Retina (tissue), 1 donor: ENCODE measurements at regions not wholly inside any gene's neighbourhood (a gene's known extent, or its start where the extent isn't known, plus 50 kb on each side); places are given as distances from the start of the nearest gene placed in this dataset.

Source experiments
- DNase-seq: peaks from one replicate; pipeline ENCODE4 v3.0.0-alpha.2; 2016

DNA sequence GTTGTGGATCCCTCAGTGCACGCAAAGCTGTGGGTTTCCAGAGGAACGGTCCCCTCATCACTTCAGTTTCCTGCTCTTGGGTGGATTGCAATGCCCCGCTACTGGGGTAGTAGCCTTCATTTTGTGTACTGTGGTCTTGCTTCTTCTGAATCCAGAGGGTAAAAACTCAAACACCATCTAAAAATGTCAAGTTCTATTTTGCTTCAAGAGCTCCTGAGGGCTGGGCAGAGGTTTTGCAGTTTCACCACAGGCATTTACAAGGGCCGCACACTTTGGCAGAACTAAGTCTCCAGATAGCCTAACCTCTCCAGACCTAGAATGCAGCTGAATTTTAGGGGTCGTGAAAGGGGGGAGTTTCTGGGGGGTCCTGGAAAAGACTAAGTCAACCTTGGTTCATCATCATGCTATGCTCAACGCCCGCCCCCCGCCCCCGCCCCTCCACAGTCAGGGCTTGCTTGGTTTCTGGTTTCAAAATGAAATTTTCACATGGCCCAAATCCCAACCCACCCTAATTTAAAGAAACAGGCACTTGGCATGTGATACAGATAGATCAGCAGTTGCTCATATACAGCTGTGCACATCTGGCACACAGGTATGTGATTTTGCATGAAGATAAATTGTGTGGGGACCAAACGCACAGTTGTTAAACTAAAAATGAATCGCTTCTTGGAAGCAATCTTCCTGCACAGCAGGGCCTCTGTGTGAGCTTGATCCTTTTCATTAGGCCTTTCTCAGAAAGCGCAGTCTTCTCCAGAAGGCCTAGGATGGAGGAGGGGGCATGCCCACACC lies 329.6 kb downstream of the OSR1 start:
- DNase-seq, result no peak

GRCh38 chr2:19027626-19028025 lies 330.8 kb downstream of the OSR1 start:
- no peak for DNase-seq

DNA sequence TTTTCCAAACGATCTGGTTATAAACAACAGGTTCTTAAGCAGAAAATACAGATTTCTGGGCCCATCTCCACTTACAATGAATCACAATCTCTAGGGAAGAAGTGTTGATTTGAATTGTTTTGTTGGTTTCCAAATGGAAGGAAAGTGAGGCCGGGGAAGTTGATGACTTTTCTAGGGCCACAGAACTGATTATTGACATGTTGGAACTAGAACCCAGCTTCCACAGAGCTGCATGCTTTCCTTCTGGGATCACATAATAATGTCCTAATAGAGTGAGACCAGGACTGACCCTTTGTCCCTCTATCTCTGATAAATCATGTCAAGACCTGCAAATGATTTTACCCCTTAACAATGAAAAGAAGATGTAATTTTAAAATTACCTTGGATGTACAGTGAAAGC lies 332.2 kb downstream of the OSR1 start:
- no peak for DNase-seq

GRCh38 chr2:19022334-19022733 lies 336.1 kb downstream of the OSR1 start:
- no peak for DNase-seq

DNA sequence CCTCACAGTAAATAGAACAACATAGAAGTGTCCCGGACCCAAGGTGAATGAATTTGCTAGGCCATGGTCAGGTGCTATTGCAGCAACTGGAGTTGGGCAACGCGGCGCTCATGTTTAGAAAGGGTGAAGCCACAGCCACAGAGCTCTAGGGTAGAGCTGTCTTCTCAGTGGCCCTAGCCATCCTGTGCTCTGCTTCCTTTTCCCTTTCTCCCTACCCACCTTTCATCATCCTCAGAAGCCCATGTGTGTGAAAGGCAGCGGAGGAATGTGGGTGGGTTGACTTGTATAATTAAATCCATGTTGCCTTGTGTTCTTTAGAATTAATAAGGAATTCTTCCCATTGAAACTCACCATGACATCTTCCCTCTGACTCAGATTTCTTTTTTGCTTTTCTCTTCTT lies 336.7 kb downstream of the OSR1 start:
- no peak for DNase-seq

DNA sequence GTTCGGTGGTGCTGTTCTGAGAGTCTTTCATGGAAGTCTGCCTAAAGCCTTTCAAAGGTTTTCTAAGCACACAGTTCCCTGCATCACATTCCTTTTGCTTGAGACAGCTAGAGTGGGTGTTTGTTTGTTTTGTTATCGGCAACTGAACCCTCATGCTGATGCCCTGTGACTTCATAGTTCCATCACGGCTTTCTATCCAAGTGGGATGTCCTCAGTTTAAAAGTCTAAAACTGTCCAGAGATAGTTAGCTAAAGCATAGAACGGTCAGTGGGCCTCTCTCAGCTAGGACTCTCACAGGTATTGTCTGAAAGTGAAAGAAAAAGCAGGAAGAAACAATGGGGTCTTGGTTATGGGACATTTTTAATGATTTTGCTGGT lies 337.3 kb downstream of the OSR1 start:
- DNase-seq, result no peak

- DNase-seq, result no peak
These were observed 338.0 kb downstream of the OSR1 start for GRCh38 chr2:19020144-19021099.

GRCh38 chr2:19009510-19009909 lies 348.9 kb downstream of the OSR1 start:
- DNase-seq, result no peak

- DNase-seq, result no peak
These were observed 354.9 kb downstream of the OSR1 start for GRCh38 chr2:19003554-19003953.

DNA sequence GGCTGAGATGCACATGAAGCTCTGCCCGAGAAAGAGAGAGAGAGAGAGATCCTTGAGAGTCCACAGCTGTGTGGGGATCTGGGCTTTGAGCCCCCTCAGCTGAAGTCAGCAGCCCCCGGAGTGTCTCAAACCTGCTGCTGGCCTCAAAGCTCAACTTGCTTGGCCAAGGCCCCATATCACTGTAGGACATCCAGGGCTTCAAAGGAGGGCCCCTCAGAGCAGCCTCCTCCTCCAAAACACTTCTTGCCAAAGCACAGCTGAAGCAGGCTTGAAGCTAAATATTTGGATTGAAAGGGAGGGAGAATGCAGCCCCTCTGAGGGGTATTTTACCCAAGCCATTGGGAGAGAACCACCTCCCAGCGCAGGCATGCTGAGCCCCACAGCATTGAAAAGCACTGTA lies 357.6 kb downstream of the OSR1 start:
- DNase-seq, result no peak

DNA sequence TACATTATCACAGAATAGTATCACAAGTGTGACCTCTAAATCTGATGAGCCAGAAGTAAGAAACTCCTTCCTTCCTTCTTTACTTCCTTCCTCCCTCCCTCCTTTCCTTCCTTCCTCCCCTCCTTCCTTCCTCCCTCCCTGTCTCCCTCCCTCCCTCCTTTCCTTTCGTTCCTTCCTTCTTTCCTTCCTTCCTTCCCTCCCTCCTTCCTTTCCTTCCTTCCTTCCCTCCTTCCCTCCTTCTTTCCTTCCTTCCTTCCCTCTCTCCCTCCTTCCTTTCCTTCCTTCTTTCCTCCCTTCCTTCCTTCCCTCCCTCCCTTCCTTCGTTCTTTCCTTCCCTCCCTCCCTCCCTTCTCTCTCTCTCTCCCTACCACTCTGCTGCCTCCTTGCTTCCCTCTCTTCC lies 359.2 kb downstream of the OSR1 start:
- DNase-seq, result no peak

GRCh38 chr2:18998491-18998890 lies 359.9 kb downstream of the OSR1 start:
- DNase-seq, result no peak

GRCh38 chr2:18993756-18994338 lies 364.6 kb downstream of the OSR1 start:
- no peak for DNase-seq

DNA sequence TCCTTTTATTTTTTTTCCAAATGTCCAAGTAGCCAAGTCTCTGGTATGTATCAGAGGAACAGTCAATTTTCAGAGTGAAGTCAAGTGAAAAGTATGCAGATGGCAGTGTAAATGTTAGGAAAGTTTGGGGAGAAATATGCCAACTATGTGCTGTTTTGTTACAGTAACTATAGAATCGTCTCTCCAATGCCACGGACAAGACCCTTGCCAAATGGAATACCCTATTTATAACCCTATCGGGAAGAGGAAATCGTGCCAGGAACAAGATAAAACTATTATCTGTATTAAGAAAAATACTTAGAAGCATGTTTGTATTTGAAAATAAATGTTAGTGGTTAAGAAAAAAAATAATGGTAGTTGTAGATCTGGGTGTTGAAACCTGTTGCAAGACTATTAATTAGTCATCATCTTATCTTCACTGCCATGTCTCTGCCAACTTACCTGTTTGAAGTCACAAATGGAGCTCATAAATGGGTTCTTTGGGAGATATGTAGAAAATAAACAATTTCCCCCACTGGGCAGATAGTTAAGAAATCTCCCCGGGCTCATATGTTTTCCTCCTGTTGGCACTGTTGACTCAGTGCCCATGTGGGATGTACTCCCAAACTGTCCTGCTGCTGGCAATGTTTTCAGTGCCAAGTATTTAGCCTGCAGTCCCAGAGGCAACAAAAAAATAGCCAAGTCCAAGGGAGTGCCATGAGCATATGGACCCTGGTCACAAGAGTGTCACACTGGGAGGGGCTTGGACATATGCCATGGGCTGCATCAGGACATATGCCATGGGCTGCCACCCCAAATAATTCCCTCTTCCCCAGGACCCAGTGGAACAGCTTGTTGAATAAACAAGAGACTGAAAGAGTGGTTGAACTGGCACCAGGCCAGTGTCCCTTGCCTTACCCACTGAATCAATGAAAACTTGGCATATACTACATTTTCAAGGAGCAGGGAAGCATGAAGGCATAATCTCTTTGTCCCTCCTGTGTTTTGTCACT lies 366.9 kb downstream of the OSR1 start:
- no peak for DNase-seq

DNA sequence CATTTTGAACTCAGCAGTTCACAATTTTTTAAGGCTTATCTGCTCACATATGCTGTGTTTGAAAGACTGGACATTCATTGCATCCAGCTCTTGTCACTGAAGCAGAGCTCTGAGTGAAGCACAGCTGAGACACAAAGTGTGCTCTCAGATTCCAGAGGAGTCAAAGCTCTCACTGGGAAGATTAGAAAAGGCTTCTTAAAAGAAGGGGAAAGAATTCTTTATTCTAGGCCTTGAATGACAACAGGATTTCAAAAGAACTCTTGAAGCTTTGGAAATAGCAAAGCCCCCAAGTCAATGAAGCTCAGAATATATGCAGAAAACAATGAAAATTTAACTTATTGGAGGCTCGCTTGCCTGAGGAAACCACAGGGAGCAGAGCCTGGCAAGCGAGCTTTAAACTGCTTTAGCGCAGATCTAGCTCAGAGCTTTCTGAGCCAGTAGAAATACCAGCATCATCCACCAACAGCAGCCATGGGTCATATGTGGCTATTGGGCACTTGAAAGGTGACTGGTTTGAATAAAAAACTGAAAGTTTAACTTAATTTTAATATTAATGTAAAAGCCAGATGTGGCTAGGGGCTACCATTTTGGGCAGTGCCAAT lies 369.7 kb downstream of the OSR1 start:
- peak; percentile 6 for DNase-seq

- no peak for DNase-seq
These were observed 370.8 kb downstream of the OSR1 start for GRCh38 chr2:18987592-18988073.

- no peak for DNase-seq
These were observed 371.4 kb downstream of the OSR1 start for GRCh38 chr2:18987016-18987415.

DNA sequence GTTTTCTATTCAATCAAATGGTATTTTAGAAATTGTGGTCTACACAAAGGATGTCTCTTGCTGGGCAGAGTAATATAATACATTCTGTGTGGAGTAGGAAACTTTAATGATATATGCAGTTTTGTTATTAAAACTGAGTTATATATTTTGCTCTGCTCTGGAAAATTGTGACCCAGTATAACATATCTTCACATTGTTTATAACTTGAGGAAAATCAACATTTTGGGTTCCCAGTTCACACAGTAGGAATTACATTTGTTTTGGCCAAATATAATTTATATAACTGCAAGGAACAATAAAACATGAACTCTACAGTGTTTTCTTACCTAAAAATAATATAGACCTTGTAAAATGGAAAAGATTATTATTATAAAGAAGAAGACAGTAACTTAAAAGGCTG lies 372.4 kb downstream of the OSR1 start:
- DNase-seq, result no peak

GRCh38 chr2:18980786-18981430 lies 377.5 kb downstream of the OSR1 start:
- no peak for DNase-seq

- DNase-seq, result no peak
These were observed 378.2 kb downstream of the OSR1 start for GRCh38 chr2:18980104-18980785.

DNA sequence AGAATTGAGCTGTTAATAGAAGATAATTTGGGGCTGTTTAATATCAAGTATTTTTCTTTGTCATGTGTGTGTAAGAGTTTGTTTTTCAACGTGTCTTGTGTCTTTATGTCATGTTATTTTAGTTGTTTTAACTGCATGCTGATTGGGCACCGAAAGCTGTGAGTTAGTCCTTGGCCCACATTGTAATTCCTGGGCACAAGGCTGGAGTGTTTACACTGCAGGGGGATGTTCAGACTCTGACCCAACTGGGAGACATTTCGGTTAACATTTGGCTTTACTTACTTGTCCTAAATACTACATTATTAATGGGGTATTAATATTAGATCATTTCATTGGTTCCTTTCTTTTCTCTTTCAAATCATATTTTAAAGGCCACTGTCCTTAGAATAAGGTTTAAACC lies 381.0 kb downstream of the OSR1 start:
- DNase-seq, result no peak
